GM11168 (cell line): ENCODE measurements at regions not wholly inside any gene's neighbourhood (a gene's known extent, or its start where the extent isn't known, plus 50 kb on each side); places are given as distances from the start of the nearest gene placed in this dataset.

Source experiments
- in situ Hi-C: fragments of 300-500 bp; cut with MboI; formaldehyde crosslinking; loops from one replicate; pipeline ENCODE4 v1.12.0; 2022; ENCODE audit warnings: low sequenced_read_pairs; ENCODE audit not compliant: unreplicated experiment

DNA sequence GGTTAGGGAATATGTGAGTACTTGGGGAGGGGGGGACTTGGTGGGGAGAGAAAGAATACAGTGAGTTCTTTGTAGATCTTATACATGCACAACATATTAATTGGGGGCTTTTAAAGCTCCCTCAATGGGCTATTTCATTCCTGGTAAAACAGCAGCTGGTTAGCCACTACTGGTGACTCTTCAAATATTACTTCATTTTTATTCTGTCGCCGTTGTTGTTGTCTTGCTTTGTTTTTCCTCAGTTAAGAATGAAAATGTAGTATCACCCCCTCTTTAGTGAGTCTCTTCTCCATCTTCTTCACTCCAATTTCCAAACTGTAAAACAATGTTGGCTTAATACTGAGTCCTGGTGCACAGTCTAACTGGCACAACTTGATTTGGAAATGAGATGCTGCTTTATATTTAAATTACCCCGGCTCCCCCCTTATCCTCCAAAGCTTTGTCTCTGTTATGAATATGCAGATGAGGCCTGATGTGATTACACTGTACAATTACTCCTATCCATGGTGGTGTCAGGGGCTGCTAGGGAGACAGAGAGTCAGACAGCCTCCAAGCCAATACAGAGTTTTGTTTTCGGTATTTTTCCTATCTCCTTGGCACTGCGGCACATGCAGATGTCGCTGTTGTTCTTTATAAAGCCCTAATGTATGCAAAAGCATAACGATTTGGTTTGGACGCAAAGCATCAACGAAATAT is 256.9 kb upstream of the PMFBP1 start:
- in situ Hi-C loops = no loop called here

DNA sequence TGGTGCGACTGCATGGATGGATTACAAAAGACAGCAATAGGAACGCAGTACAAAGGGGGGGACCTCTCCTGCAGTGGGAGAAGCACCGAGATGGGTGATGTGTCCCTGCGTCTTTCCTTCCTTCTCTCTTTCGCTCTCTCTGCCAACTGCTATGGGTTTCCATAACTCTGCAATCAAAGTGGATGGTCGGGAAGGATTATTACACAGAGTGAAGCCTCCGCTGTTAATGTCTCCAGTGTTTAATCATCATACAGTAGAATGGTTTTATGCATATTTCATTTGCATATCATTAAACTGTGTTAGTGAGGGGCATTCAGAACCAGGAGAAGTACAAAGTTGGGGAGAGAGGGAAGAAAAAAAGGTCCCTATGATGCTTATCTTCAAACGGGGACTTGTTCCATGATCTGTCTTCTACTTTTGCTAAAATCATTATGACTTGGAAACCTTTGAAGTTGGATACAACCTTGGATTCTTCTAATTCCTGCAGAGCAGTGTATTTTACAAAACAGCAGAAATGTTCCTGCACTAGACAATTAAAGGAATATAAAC is 255.9 kb upstream of the PMFBP1 start:
- in situ Hi-C loops = no loop called here

DNA sequence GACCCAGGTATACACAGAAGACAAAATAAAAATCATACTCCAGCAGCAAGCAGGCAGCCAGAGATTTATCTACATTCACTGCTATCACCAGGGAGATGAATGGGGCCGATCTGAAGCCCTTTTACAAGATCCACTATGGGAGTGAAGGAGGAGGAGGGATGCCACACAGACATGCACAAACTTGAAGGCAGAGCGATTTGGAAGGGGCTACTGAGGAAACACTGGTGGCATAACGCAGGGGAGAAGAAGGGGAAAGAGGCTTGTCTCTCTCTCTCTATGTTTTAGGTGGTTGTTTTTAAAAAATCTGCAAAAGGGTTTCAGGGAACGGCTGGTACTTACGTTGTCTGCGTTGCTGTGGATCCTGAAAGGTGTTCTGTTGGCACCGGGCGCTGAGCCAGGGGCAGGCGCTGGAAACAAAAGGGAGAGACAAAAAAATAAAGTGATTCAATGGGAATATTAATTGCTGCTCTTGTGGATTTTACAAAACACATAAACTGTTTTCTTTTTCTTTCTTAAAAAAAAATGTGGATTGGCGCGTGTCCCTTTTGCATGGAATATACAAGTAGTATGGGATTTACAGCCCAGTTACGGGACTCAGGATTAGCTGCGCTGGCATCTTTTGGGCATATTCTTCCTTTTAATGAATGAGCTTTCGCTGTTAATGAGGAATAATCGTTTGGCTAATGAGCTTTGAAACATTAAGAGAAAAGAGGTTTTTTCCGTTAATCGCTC is 255.3 kb upstream of the PMFBP1 start:
- in situ Hi-C loops = no loop called here

GRCh38 chr16:72426386-72426785 is 254.4 kb upstream of the PMFBP1 start:
- in situ Hi-C loops = no loop called here

DNA sequence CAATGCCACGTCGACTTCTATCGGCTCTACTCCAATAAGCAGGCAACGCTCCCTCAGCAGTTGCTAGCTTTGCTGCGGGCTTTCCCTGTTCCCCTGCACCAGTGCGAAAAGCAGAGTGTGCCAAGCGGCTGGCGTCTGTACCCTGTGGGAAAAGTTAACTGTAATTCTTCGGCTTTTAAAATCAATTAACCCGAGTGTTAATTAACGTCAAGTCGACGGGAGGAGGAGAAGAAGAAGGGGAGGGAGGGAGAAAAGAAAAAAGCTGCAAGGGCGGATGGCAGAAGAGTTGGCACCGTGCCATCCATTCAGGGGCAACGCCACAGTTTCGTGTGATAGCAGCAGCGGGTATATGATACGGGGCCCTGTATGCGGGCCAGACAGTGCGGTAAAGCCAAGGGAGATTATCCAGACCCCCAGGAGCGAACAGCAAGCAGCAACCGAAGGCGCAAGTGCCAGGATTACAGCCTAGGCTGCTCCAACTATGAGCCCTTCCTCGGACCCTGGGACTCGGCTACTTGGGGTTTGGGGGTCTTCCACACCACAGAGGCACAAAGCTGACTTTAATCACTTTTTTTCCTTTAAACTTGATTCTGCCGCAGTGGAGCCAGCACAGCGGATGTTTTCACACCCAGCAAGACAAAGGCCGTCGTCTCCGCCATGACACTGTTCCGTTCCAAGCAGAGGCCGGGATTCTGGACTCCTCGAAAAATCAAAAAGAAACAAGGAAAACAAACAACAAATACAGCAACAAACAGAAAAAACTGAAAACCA is 253.8 kb upstream of the PMFBP1 start:
- in situ Hi-C loops = no loop called here

GRCh38 chr16:72424757-72425156 is 252.8 kb upstream of the PMFBP1 start:
- in situ Hi-C loops = no loop called here

DNA sequence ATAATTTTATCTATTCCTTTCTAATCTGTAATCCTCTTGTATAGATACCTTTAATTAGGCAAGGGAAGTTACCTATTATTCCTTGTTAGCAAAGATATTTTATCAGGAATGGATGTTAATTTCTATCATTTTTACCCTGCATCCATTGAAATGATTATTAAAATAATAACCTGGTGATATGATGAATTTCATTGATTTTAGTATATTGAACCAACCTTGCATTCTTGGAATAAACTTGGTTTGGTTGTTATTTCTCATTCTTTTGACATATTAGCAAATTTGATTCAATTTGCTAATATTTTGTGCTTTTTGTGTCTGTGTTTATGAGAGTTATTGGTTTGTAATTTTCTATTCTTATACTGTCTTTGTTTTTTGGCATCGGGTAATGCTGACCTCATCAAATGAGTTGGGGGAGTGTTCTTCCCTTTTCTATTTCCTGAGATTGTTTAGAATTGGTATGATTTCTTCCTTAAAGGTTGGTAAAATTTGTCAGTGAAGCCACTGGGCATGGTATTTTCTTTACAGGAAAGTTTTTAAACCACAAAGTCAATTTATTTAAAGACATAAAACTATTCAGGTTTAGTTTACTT is 250.4 kb upstream of the PMFBP1 start:
- in situ Hi-C loops = no loop called here

DNA sequence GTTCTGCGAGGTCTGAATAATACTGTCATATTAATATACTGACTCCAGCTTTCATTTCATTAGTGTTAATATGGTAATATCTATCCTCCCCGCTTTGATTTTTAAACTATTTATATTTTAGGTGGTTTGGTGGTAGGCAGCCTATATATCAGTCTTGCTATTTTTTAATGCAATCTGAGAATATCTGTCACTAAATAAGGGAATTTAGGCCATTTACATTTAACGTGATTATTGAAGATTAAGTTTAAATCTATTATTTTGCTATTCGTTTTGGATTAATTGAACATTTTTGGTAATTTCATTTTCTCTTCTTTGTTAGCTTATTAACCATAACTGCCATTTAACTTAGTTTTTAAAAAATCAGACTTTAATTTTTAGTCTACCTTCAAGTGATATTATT is 247.7 kb upstream of the PMFBP1 start:
- in situ Hi-C loops = no loop called here

DNA sequence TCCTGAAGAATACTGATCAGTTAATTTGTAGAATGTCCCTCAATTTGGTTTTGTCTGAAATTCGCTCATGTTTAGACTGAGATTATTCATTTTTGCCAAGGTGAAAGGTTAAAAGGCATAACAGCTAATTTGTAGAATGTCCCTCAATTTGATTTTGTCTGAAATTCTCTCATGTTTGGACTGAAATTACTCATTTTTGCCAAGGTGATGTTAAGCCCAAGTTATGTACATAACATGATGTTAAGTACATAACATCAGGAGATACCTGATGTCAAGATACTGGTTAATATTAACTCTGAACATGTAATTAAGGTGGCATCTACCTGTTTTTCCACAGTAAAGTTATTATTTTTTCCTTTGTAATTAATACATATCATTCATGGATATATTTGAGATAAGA is 243.4 kb upstream of the PMFBP1 start:
- in situ Hi-C loops = no loop called here

- in situ Hi-C loops = no loop called here
Measured at GRCh38 chr16:72410492-72410891, 238.5 kb upstream of the PMFBP1 start.

DNA sequence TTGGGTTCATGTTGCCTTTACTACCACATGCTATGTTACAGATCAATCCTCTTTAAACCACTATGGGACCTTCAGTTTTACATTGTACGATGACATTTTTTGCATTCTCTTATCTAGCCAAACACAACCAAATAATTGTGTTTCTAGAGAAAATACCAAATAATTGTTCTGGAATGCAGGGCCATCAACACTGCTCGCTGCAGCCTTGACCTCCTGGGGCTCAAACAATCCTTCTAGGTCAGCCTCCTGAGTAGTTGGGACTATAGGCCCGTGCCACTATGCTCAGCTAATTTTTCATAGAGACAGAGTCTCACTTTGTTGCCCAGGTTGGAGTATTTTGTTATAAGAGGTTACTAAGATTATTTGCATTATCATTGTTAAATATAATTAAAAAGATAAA is 237.5 kb upstream of the PMFBP1 start:
- in situ Hi-C loops = no loop called here

- in situ Hi-C loops = no loop called here
Measured at GRCh38 chr16:72406390-72406789, 234.4 kb upstream of the PMFBP1 start.

GRCh38 chr16:72404299-72404698 is 232.3 kb upstream of the PMFBP1 start:
- in situ Hi-C loops = no loop called here

DNA sequence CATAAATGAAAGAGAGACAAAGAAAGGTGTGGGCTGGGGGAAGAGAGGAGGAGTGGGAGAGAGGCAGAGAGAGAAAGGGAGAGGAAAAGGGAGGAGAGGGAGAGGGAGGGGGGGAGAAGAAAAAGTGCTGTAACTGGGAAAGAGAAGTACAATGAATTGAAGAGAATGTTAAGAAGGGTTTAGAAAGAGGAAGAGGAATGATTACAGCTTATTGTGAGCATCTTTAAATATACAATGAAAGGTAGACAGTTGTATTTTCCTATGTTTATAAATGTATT is 229.1 kb upstream of the PMFBP1 start:
- in situ Hi-C loops = no loop called here

DNA sequence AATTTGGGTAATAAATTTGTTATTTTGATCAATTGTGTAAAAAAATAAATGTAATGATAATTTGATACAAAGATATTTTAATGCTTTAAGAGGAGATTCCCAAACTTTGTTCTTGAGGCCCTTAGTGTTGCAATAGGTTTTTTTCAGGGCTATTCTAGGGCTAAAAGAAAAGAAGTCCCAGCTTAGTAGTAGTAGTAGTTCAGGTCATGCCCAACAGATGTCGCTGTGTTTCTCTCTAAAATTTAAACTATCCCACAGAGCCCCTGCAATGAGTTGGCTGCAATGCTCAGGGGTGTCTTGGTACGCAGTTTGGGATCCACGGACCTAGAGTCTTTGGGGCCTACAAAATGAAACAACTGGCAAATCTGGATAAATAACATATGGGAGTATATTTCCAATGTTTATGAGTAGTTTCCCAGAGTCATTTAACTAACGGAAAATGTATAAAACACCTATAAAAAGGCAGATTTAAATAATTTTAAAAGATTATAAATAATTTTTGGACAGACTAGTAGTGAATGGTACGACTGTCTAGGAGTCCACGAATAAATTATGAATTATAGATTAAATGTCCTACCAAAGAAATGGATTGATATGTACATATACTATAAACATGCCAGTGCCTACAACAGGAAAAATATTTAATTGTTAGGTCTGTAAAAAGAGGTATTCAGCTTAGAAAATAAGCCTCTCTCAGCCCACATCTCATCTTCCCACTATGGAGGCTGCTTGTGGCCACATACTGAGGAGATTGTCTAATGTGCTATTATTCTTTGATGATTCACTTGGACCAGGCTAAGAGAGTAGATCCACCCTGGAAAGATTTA is 228.5 kb upstream of the PMFBP1 start:
- in situ Hi-C loops = no loop called here

DNA sequence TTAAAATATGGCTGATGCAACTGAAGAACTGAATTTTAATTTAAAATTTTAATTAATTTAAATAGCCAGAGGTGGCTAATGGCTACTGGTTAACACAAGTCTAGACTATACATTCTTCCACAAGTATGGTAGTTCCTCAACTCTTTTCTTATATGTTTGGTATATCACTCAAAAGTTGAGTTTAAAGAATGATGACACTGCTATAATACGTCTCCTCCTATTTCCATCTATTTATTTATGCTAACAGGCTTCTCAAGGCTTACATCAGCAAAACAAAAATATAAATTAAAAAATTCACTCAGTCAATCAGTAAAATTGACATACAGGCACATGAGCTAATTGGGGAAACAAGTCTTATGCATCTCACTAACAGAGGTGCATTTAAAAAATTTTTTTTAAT is 227.9 kb upstream of the PMFBP1 start:
- in situ Hi-C loops = no loop called here

DNA sequence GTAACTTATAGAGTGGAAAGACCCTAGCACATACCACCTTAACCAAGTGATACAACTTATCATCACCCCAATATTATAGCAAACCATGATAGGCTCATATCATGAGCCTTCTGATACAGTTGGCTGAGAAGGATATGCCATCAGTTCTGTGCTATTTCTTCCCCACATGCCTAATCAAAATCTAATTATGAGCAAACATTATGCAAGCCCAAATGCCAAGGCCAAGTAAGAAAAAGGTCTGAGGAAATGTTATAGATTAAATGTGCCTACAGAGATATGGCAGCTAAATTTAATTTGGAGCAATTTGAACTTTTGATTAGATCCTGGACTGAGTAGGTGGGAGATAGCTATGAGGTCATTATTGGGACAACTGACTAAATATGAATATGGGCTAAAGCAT is 225.9 kb upstream of the PMFBP1 start:
- in situ Hi-C loops = no loop called here

- in situ Hi-C loops = no loop called here
Measured at GRCh38 chr16:72394526-72394925, 222.6 kb upstream of the PMFBP1 start.

DNA sequence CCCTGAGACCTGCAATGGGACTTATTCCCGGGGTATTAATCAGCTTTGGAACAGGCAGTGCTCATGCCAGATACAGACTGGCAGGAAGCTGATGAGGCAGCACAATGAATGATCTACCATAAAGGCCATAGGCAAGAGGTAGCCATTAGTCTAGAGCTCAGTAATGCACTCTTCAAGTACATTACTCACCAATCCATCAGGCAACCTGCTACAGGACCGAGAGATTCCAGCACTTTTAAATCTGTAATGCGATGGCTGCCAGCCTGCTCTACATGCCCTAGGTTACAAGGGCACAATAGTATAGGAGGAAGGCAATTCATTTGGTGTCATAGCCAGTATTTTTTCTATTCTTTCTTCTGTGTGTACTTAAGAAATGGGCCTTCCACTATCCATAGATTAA is 217.8 kb upstream of the PMFBP1 start:
- in situ Hi-C loops = no loop called here

- in situ Hi-C loops = no loop called here
Measured at GRCh38 chr16:72388007-72388406, 216.1 kb upstream of the PMFBP1 start.
